Neural crest cell (in vitro differentiated cells): ENCODE measurements at regions not wholly inside any gene's neighbourhood (a gene's known extent, or its start where the extent isn't known, plus 50 kb on each side); places are given as distances from the start of the nearest gene placed in this dataset.

Source experiments
- DNase-seq: peaks from one replicate; pipeline ENCODE4 v3.0.0; 2021; ENCODE audit warnings: low read depth, mixed read lengths, low spot score
- H3K27ac Mint-ChIP-seq: one replicate; pipeline ENCODE4 v1.8.0; 2021; ENCODE audit warnings: mild to moderate bottlenecking, mixed read lengths; ENCODE audit not compliant: unreplicated experiment
- H3K27me3 Mint-ChIP-seq: 2 replicates; pipeline ENCODE4 v1.8.0; 2021; ENCODE audit warnings: low read depth, mild to moderate bottlenecking, mixed read lengths
- H3K36me3 Mint-ChIP-seq: 2 replicates; pipeline ENCODE4 v1.8.0; 2021; ENCODE audit warnings: low read depth, mild to moderate bottlenecking, mixed read lengths
- H3K4me1 Mint-ChIP-seq: 2 replicates; pipeline ENCODE4 v1.8.0; 2021; ENCODE audit warnings: mixed read lengths
- H3K4me3 Mint-ChIP-seq: one replicate; pipeline ENCODE4 v1.8.0; 2021; ENCODE audit warnings: mild to moderate bottlenecking, mixed read lengths
- H3K9me3 Mint-ChIP-seq: 2 replicates; pipeline ENCODE4 v1.8.0; 2021; ENCODE audit warnings: mixed read lengths
- CTCF ChIP-seq: fragments of 200-600 bp; sonication (generic); conservative IDR thresholded peaks from 2 replicates; pipeline ENCODE4 v1.5.0; 2021; ENCODE audit warnings: antibody characterized with exemption, mild to moderate bottlenecking

- TF ChIP-seq CTCF: no peak
- Mint-ChIP-seq H3K4me3 (no peak overlapping the region), H3K36me3 (peaks cover 4% of the 10 kb centered on the region), H3K27me3 (no peaks in the 10 kb centered on the region), H3K9me3 (peaks cover 11% of the 10 kb centered on the region), H3K4me1 (peaks cover 6% of the 10 kb centered on the region), H3K27ac (no peak overlapping the region)
- no peak for DNase-seq
Observed at GRCh38 chr13:48600374-48601364, 53.1 kb upstream of the CYSLTR2 start.

- H3K4me1 Mint-ChIP-seq: peaks cover 6% of the 10 kb centered on the region
- H3K27me3 Mint-ChIP-seq: no peaks in the 10 kb centered on the region
- peaks cover 11% of the 10 kb centered on the region for H3K36me3 Mint-ChIP-seq
- H3K9me3 Mint-ChIP-seq: peaks cover 19% of the 10 kb centered on the region
- no peak for TF ChIP-seq CTCF
- DNase-seq: no peak
- H3K4me3 Mint-ChIP-seq: no peak overlapping the region
- no peak overlapping the region for H3K27ac Mint-ChIP-seq
Observed at GRCh38 chr13:48602296-48603016, 51.3 kb upstream of the CYSLTR2 start.

- Mint-ChIP-seq H3K4me3 (no peak overlapping the region), H3K27me3 (no peaks in the 10 kb centered on the region), H3K36me3 (peaks cover 11% of the 10 kb centered on the region), H3K4me1 (peaks cover 6% of the 10 kb centered on the region), H3K27ac (no peak overlapping the region), H3K9me3 (peaks cover 20% of the 10 kb centered on the region)
- no peak for TF ChIP-seq CTCF
- DNase-seq: no peak
Observed at GRCh38 chr13:48603375-48603774, 50.4 kb upstream of the CYSLTR2 start.
